GM23338 (cell line): ENCODE measurements at regions not wholly inside any gene's neighbourhood (a gene's known extent, or its start where the extent isn't known, plus 50 kb on each side); places are given as distances from the start of the nearest gene placed in this dataset.

Source experiments
- CREB1 ChIP-seq: fragments of 250-450 bp; sonication (Bioruptor Pico); IDR thresholded peaks from 2 replicates; pipeline ENCODE4 v1.5.0; 2020; ENCODE audit warnings: low read depth, mild to moderate bottlenecking, moderate library complexity
- EZH2 ChIP-seq: fragments of 200-600 bp; sonication (generic); IDR thresholded peaks from one replicate; pipeline ENCODE4 v1.8.0; 2017; ENCODE audit warnings: antibody characterized with exemption, mild to moderate bottlenecking, low read depth; ENCODE audit not compliant: unreplicated experiment
- NANOG ChIP-seq: IDR thresholded peaks from 2 replicates; pipeline ENCODE4 v1.6.1; 2016; ENCODE audit warnings: antibody characterized with exemption, borderline replicate concordance
- POLR2AphosphoS5 ChIP-seq: IDR thresholded peaks from 2 replicates; pipeline ENCODE4 v1.6.1; 2016; ENCODE audit warnings: antibody characterized with exemption, low read depth
- TF ChIP-seq, protein P1 (sequence below), 2 experiments: fragments of 200-600 bp in 1 of 2; sonication (generic) in 1 of 2; conservative IDR thresholded peaks; 2 replicates each; pipeline versions ENCODE4 v1.5.1 to v1.6.1; 2016 to 2017; ENCODE audit warnings: antibody characterized with exemption in 2 of 2, low read depth in 2 of 2, mild to moderate bottlenecking in 2 of 2, moderate library complexity in 1 of 2
- TF ChIP-seq, protein P2 (sequence below): IDR thresholded peaks from one replicate; pipeline ENCODE4 v1.6.1; 2018; ENCODE audit warnings: antibody characterized with exemption; ENCODE audit not compliant: unreplicated experiment

DNA sequence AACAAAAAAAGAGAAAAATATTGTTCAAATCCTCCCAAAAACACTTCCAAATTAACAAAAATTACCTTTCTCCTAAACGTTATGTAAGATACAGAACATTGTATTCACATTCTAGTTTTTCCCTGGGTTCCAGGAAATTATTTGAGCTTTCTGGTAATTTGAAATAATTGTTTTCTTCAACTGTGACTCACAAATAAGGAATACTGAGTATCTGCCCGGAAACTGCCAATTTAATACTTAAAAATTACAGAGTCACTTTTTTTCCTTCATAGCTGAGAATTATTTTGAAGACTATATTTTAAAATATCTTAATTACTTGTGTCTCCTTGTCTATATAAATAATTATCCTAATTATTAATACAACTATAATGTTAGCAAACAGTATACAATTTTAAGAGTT is 709.0 kb upstream of the ARGLU1 start:
- TF ChIP-seq, protein P1, sequence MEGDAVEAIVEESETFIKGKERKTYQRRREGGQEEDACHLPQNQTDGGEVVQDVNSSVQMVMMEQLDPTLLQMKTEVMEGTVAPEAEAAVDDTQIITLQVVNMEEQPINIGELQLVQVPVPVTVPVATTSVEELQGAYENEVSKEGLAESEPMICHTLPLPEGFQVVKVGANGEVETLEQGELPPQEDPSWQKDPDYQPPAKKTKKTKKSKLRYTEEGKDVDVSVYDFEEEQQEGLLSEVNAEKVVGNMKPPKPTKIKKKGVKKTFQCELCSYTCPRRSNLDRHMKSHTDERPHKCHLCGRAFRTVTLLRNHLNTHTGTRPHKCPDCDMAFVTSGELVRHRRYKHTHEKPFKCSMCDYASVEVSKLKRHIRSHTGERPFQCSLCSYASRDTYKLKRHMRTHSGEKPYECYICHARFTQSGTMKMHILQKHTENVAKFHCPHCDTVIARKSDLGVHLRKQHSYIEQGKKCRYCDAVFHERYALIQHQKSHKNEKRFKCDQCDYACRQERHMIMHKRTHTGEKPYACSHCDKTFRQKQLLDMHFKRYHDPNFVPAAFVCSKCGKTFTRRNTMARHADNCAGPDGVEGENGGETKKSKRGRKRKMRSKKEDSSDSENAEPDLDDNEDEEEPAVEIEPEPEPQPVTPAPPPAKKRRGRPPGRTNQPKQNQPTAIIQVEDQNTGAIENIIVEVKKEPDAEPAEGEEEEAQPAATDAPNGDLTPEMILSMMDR (conservative IDR thresholded peaks at IDR 0.05; ENCODE audit: low read depth in 2 of 2) = no peak
- TF ChIP-seq POLR2AphosphoS5 = no peak
- TF ChIP-seq, protein P2, sequence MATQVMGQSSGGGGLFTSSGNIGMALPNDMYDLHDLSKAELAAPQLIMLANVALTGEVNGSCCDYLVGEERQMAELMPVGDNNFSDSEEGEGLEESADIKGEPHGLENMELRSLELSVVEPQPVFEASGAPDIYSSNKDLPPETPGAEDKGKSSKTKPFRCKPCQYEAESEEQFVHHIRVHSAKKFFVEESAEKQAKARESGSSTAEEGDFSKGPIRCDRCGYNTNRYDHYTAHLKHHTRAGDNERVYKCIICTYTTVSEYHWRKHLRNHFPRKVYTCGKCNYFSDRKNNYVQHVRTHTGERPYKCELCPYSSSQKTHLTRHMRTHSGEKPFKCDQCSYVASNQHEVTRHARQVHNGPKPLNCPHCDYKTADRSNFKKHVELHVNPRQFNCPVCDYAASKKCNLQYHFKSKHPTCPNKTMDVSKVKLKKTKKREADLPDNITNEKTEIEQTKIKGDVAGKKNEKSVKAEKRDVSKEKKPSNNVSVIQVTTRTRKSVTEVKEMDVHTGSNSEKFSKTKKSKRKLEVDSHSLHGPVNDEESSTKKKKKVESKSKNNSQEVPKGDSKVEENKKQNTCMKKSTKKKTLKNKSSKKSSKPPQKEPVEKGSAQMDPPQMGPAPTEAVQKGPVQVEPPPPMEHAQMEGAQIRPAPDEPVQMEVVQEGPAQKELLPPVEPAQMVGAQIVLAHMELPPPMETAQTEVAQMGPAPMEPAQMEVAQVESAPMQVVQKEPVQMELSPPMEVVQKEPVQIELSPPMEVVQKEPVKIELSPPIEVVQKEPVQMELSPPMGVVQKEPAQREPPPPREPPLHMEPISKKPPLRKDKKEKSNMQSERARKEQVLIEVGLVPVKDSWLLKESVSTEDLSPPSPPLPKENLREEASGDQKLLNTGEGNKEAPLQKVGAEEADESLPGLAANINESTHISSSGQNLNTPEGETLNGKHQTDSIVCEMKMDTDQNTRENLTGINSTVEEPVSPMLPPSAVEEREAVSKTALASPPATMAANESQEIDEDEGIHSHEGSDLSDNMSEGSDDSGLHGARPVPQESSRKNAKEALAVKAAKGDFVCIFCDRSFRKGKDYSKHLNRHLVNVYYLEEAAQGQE = no peak
- TF ChIP-seq EZH2 = no peak
- TF ChIP-seq CREB1 = no peak
- no peak for TF ChIP-seq NANOG
